NT2/D1 (cell line): ENCODE measurements at regions not wholly inside any gene's neighbourhood (a gene's known extent, or its start where the extent isn't known, plus 50 kb on each side); places are given as distances from the start of the nearest gene placed in this dataset.
"Not testable (repeated sequence)": the region's sequence is repeated elsewhere in the genome, so short reads cannot be mapped to it uniquely, and the experiment has no call there.

Source experiments
- SUZ12 ChIP-seq: IDR thresholded peaks from 2 replicates; pipeline ENCODE4 v1.6.1; 2011; ENCODE audit not compliant: insufficient read length, insufficient read depth; ENCODE audit errors: extremely low read depth
- YY1 ChIP-seq: IDR thresholded peaks from 2 replicates; pipeline ENCODE4 v1.6.1; 2011; ENCODE audit not compliant: insufficient read length, insufficient read depth
- ZNF274 ChIP-seq: IDR thresholded peaks from 2 replicates; pipeline ENCODE4 v1.6.1; 2011; ENCODE audit warnings: mild to moderate bottlenecking, low read depth, low read length

- TF ChIP-seq YY1, SUZ12, ZNF274: not testable (repeated sequence)
Measured at GRCh38 chr3:165917938-165918656, 80.9 kb upstream of the BCHE start.
